ENCODE measurements at regions not wholly inside any gene's neighbourhood (a gene's known extent, or its start where the extent isn't known, plus 50 kb on each side); places are given as distances from the start of the nearest gene placed in this dataset.

DNA sequence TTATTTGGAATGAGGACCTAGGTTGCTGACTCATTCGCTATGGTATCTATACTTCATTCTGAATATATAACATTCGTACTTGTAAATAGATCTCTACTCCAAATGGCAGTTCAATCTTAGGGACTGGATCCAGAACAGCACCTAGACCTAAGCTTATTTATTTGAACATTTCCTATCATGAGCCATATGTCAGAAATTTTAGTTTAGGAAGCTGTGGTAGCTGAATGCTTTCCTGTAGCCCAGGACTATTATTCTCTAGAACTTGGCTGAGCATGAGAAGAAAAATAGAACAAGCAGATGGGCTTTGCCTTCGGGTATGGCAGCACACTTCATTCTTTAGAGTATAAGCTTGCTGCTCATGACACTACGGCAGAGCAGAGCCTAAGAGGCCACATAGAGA lies 1114.4 kb upstream of the B3GALT2 start:
- H3K27me3 ChIP-seq, result no peaks in the 10 kb centered on the region
- TF ChIP-seq, protein P1, sequence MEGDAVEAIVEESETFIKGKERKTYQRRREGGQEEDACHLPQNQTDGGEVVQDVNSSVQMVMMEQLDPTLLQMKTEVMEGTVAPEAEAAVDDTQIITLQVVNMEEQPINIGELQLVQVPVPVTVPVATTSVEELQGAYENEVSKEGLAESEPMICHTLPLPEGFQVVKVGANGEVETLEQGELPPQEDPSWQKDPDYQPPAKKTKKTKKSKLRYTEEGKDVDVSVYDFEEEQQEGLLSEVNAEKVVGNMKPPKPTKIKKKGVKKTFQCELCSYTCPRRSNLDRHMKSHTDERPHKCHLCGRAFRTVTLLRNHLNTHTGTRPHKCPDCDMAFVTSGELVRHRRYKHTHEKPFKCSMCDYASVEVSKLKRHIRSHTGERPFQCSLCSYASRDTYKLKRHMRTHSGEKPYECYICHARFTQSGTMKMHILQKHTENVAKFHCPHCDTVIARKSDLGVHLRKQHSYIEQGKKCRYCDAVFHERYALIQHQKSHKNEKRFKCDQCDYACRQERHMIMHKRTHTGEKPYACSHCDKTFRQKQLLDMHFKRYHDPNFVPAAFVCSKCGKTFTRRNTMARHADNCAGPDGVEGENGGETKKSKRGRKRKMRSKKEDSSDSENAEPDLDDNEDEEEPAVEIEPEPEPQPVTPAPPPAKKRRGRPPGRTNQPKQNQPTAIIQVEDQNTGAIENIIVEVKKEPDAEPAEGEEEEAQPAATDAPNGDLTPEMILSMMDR (IDR thresholded peaks at IDR 0.05; ENCODE audit: low read depth, low read length), result no peak
- no peaks in the 10 kb centered on the region for H3K36me3 ChIP-seq
- H3K4me1 ChIP-seq, result no peaks in the 10 kb centered on the region
- no peak overlapping the region for H3K4me3 ChIP-seq (ENCODE audit: low read depth, low read length)
- no peak for DNase-seq
- H3K9me3 ChIP-seq, result no peaks in the 10 kb centered on the region

DNA sequence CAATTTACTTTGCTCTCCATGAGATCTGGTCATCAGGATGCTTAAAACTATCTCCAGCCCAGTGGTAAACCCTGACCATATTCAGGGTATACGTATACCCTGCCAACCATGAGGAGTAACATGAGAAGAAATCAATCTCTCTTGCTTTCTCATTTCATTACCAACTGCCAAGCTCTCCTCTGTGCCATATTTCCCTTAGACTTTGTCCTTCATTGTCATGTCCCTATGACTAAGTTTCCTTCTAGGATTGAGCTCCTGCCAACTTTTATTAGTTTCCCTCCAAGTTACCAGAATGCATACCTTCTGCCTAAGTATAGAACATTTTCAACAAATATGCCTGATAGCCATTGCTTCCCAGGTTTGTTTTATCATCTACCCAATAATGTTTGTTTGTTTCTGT lies 1113.9 kb upstream of the B3GALT2 start:
- no peaks in the 10 kb centered on the region for H3K36me3 ChIP-seq
- no peak for DNase-seq
- no peaks in the 10 kb centered on the region for H3K9me3 ChIP-seq
- TF ChIP-seq, protein P1 (IDR thresholded peaks at IDR 0.05; ENCODE audit: low read depth, low read length), result no peak
- no peaks in the 10 kb centered on the region for H3K4me1 ChIP-seq
- no peaks in the 10 kb centered on the region for H3K27me3 ChIP-seq
- no peak overlapping the region for H3K4me3 ChIP-seq (ENCODE audit: low read depth, low read length)

DNA sequence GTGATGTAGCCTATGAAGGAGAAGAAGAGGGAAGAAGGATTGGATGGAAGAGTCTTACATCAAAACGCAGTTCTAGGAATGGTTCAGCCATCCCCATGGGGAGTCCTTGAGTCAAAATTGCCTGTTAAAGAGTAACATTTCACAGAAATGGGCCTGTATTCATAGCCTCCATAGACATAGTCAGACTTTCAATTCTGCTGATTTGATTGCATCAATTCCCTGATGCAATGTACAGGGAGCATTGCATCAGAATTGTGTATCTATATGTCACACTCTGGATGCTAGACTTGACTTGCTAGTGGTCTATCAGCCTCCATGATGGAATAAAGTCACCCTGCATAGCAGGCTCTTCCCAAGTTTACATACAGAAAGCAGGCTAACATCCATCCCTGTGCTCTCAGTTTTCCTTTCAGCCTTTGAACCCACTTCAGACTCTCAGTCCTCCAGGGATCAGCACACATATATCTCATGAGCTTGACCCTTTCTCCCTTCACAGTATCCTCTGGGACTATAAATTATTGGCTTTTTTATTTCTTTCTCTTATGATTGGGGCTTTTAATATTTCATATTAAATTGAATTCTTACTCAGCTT lies 1111.7 kb upstream of the B3GALT2 start:
- no peaks in the 10 kb centered on the region for H3K36me3 ChIP-seq
- no peaks in the 10 kb centered on the region for H3K9me3 ChIP-seq
- no peak overlapping the region for H3K4me3 ChIP-seq (ENCODE audit: low read depth, low read length)
- no peaks in the 10 kb centered on the region for H3K27me3 ChIP-seq
- no peak for DNase-seq
- H3K4me1 ChIP-seq, result no peaks in the 10 kb centered on the region
- TF ChIP-seq, protein P1 (IDR thresholded peaks at IDR 0.05; ENCODE audit: low read depth, low read length), result no peak

DNA sequence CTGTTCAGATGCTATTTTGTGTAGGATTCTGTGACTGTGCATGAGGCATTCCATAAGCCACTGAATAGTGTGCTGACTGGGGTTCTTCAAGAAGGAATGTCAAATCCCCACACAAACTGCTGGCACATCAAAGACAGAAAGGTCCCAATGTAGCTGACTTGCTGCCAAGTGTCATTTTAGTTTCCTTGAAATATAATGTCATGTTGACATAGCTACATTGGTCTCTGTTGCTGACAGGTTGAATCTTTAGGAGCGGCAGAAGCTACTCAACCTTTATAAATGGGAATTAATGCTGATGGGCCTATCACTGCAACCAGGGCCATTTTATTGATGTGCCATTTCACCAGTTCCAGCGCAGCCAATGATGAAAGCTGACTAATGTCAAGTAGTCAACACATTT lies 1110.7 kb upstream of the B3GALT2 start:
- TF ChIP-seq, protein P1 (IDR thresholded peaks at IDR 0.05; ENCODE audit: low read depth, low read length), result no peak
- H3K4me3 ChIP-seq (ENCODE audit: low read depth, low read length), result no peak overlapping the region
- H3K9me3 ChIP-seq, result no peaks in the 10 kb centered on the region
- DNase-seq, result no peak
- no peaks in the 10 kb centered on the region for H3K36me3 ChIP-seq
- H3K4me1 ChIP-seq, result no peaks in the 10 kb centered on the region
- H3K27me3 ChIP-seq, result no peaks in the 10 kb centered on the region

DNA sequence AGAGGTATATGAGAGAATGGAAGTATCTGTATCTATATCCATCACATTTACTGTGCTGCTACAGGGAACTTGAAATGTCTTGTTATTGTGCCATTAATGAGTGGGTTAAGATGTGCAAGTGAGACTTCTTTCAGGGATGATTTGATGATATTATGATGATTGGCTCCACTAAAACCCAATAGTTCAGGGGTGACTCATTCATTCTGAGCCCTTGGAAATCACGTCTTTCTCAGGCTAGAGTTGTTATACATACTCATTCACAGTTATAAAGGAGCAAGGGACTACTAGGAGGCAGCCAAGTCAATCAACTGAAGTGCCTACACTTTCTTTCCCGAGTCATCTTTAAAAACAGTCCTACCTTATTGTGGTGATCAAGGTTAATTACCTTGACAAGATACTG lies 1109.8 kb upstream of the B3GALT2 start:
- Histone ChIP-seq H3K4me1 (no peaks in the 10 kb centered on the region), H3K4me3 (ENCODE audit: low read depth, low read length) (no peak overlapping the region), H3K9me3 (no peaks in the 10 kb centered on the region), H3K36me3 (no peaks in the 10 kb centered on the region), H3K27me3 (no peaks in the 10 kb centered on the region)
- TF ChIP-seq, protein P1 (IDR thresholded peaks at IDR 0.05; ENCODE audit: low read depth, low read length), result no peak
- DNase-seq, result no peak

DNA sequence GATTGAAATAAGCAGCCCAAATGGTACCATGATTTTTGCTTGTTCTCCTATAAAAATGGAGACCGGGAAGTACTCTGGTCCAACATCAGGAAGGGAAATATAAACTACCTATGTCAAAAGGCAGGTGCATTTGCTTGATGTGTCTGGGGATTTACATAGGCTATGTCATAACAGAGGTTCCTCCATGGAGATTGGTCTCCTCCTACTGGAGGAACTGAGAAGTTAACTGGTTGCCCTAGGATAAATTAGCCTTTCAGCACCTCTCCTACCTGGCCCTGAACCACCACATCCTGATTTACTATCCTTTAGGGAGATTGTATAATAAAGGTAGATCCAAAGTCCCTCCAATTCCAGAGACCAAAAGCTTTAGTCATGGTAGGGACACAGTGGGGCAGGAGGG lies 1109.3 kb upstream of the B3GALT2 start:
- no peak overlapping the region for H3K4me3 ChIP-seq (ENCODE audit: low read depth, low read length)
- H3K36me3 ChIP-seq, result no peaks in the 10 kb centered on the region
- TF ChIP-seq, protein P1 (IDR thresholded peaks at IDR 0.05; ENCODE audit: low read depth, low read length), result peak; percentile 83
- H3K4me1 ChIP-seq, result no peaks in the 10 kb centered on the region
- peak; percentile 17 for DNase-seq
- no peaks in the 10 kb centered on the region for H3K27me3 ChIP-seq
- no peaks in the 10 kb centered on the region for H3K9me3 ChIP-seq
